ENCODE measurements at regions not wholly inside any gene's neighbourhood (a gene's known extent, or its start where the extent isn't known, plus 50 kb on each side); places are given as distances from the start of the nearest gene placed in this dataset.
"Not testable (repeated sequence)": the region's sequence is repeated elsewhere in the genome, so short reads cannot be mapped to it uniquely, and the experiment has no call there.

DNA sequence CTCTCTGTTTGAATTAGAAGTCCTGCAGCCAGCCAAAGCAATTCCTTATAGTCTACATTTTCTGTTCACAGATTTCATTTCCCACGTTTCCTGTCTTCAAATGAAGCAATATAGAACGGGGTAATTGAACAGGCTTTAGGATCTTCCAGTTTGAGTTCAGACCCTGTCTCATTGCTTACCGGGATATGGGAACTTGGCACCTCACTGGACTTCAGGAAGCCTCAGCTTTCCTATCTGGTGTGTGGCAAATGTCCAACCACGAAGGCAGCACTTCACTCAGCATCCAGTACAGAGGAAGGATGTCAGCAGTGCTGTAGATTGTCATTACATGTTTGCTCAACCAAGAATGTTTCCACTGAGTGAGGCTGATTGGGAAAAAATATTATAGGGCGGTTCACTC lies 271.1 kb upstream of the ZFP42 start:
- no peak for DNase-seq

DNA sequence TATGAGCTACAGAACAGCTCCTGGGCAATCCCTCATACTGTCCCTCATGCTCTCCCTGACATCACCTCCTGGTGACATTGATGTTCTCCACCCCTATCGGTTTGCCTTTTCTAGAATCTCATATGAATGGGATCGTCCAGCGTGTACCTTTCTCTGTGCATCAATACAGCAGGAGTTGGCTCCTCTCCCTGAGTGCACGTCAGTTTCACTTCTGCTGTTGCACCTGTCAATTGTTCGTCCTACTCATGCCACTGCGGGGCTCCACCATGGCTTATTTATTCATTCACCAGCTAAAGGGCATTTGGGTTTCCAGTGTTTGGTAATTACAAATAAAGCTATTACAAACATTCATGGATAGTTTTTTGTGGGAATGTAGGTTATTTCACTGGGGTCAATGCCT lies 269.1 kb upstream of the ZFP42 start:
- no peak for DNase-seq

DNA sequence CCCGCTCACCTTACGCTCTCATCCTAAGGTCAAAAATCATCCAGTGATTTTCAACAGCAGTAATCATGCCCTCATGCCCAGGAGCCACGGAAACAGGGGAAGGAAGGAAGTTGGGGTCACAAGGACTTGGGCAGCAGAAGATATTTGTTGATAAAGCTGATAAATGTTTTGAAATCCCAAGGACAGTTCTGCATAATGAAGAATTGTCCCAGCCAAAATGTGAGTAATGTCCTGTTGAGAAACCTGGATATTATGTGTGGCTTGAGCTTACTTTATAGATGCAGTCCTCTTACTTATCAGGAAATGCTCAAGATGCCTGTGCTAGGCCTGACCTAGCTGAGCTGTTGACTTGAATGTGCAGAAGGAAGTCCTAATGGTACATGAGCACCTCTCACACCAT lies 263.0 kb upstream of the ZFP42 start:
- DNase-seq, result no peak

DNA sequence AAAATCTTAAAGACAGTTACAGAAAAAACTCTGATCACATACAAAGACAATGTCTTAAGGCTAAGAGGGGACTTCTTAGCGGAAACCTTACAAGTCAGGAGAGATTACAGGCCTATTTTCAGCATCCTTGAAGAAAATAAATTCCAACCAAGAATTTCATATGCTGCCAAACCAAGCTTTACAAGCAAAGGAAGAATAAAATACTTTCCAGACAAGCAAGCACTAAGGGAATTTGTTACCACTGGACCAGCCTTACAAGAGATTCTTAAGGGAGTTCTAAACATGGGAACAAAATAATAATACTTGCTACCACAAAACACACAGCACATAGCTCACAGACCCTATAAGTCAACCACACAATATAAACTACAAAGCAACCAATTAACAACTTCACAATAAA lies 255.8 kb upstream of the ZFP42 start:
- DNase-seq, result no peak

DNA sequence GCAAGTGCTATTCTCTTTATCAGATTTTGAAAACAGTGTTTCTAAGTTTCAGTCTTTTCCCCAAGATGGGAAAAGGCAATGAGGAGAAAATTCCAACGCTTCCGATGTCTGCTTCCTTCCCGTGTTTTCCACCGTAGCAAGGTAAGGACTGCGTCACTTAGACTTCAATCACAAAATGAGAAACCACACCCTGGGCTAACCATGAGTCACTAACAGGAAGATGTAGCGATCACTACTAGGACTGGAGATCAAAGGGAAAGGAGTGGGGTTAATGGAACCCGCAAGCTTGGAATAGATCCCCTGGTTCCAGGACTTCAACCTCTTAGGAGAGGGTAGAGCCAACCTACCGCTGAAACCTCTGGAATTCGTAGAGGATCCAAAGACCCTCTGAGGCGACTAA lies 250.7 kb upstream of the ZFP42 start:
- no peak for DNase-seq

DNA sequence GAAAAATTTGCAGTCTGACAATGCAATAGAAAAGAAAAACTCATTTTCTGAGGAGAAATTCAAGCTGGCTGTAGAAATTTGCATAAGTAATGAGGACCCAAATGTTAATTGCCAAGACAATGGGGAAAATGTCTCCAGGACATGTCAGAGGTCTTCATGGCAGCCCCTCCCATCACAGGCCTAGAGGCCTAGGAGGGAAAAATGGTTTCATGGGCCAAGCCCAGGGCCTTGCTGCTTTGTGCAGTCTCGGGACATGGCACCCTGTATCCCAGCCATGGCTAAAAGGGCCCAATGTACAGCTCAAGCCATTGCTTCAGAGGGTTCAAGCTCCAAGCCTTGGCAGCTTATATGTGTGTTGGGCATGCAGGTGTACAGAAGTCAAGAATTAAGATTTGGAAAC lies 244.9 kb upstream of the ZFP42 start:
- not testable (repeated sequence) for DNase-seq

DNA sequence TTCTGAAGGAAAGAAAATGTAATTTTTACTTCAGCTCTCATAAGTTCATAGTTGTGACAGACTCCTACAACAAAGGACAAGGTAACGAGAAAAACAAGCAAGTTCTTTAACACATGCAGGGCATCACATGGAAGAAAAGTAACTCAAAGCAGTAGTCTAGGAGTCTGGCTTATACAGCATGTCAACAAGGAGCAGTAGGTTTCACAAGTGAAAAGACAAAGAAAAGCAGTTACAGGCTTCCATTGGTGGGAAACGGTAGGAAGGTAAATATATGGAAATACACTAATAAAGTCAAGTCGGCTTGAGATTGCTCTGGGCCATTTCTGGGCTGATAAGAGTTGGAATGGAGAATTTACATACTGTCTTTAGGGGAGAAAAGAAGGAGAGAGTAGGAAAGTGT lies 228.4 kb upstream of the ZFP42 start:
- no peak for DNase-seq

DNA sequence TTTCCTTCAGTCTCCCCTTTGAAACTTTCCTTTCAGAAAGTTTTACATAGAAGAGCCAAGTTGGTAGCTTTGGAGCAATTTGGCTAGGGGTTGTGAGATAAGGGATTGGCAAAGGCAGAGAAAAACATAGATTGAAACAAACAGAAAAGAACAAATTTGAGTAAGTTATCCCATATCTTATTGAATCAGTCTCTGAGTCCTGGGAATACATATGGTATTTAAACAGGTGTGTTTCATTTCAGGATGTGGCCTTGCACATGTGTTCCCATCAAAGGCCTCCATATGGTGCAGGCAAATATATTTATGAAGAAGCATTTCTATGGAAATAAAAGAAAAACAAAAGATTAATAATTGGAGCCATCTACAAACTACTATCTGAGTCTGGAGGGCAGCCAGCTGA lies 227.9 kb upstream of the ZFP42 start:
- DNase-seq, result no peak

DNA sequence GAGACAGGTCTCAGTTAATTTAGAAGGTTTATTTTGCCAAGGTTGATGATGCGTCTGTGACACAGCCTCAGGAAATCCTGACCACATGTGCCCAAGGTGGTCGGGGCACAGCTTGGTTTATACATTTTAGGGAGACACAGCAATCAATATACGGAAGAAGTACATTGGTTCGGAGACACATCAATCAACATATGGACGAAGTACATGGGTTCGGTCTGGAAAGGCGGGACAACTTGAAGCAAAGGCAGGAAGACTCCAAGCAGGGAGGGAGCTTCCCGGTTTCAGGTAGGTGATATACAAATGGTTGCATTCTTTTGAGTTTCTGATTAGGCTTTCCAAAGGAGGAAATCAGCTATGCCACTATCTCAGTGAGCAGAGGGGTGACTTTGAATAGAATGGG lies 225.2 kb upstream of the ZFP42 start:
- DNase-seq, result no peak

DNA sequence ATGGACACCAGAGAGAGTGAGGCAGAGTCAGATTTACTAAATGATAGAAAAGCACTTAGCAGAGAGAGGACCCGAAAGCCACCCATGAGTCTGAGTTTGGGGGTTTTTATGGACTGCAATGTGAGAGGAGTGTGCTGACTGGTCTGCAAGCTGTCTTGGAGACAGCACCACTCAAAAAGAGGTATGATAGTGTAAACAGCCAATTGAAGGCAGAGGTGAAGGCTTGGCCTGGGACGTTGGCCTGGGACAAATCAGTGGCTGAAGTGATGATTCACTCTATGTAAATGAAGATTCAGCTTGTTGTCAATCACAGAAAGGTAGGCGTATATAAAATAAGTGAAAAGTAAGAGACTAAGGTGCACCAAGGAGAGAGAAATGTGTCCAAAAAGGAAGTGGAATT lies 217.6 kb upstream of the ZFP42 start:
- DNase-seq, result no peak

DNA sequence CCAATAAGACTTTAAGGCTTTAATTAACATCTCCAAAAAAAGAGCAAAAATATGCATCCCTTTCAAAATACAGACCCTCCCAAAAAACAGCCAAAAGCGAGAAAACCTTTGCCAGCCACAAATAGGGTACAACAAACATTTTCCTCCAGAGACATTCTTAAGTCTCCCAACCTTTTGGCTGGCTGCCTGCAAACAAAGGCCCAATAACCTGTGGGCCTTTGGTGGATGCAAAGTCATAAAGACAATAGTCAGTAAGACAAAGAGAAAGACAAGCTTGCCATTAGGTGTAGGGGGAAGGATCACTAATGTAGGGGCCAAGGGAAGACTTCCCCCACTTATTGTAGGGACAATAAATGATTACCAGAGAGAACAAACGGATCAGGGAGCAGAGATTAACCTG lies 215.5 kb upstream of the ZFP42 start:
- DNase-seq, result no peak

DNA sequence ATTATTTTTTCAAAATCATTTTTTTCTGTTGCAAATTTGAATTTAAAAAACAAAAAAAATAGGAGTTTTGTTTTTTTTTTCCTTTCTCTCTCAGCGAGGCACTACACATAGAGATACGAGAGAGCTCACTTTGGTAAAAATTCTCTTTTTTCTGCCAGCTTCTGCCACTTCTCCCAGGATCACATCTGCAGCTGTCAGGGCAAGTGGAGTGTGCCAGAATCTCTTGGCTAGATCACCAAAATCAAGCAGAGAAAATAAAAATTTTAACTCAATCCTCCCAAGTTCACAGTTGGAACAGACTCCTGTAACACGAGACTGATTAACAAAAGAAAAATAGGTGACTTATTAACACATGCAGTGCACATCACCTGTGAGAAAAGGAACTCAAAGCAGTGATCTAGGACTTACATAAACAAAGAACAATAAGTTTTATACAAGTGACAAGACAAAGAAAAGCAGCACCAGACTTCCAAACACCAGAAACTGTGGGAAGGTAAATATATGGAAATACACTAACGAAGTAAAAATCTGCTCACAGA lies 213.2 kb upstream of the ZFP42 start:
- DNase-seq, result no peak

DNA sequence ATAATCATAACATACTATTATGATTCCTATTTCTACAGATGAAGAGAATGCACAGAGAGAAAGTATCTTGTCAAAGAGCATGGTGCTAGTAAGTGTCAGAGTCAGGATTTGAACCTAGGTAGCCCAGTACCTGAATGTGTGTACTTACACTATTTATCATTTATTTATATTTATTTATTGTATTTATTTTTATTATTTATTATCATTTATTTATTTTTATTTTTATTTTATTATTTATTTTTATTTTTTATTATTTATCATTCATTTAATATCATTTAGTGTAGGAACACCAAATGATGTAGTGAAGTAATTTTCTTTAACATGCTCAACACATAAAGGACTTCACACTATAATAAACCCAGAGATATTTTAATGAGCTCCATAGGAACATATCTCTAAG lies 209.4 kb upstream of the ZFP42 start:
- DNase-seq, result no peak

DNA sequence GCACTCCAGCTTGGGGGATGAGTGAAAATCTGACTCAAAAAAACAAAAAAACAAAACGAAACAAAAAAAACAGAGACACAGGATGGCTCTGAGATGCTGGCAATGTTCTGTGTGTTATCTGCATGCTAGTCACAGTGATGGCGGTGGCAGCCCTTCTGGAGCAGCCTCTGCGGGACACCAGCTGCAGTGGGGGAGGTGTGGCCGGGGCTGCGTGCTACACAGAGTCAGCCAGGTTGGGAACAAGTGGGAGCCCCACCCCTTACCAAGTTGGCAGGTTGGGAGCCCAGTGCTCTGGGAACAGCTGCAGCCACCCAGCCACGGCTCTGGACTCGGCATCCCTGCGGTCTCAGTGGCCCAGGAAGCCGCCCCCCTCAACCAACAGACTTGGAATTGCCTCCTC lies 206.5 kb upstream of the ZFP42 start:
- no peak for DNase-seq

DNA sequence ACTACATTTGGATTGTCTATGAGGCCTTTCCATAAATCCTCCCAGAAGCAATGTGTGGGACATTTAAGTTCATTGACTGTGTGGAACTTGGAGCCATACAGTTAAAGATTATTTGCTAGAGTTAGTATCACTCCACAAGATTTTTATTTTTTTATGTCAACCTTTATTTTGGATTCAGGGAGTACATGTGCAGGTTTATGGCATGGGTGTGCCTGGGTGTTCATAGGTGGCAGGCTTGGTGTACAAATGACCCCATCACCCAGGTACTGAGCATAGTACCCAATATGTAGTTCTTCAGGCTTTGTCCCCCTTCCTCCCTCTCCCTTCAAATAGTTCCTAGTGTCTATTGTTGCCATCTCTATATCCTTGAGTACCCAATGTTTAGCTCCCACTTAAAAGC lies 199.8 kb upstream of the ZFP42 start:
- no peak for DNase-seq

DNA sequence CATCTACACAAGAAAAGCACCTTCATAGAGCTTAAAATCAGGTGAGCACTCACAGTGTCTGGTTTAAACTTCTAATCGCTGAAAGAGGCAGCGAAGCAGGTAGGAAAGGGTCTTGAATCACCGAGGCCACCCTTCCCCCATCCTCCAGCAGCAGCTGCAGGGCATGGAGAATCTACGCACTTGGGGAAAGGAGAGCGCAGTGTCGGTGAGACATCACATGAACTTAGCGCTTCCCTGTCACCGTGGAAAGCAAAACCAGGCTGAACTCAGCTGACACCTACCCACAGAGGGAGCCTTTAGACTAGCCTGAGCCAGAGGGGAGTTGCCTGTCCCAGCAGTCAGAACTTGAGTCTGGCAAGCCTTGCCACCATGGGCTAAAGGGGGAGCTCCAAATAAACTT lies 197.2 kb upstream of the ZFP42 start:
- DNase-seq, result no peak

DNA sequence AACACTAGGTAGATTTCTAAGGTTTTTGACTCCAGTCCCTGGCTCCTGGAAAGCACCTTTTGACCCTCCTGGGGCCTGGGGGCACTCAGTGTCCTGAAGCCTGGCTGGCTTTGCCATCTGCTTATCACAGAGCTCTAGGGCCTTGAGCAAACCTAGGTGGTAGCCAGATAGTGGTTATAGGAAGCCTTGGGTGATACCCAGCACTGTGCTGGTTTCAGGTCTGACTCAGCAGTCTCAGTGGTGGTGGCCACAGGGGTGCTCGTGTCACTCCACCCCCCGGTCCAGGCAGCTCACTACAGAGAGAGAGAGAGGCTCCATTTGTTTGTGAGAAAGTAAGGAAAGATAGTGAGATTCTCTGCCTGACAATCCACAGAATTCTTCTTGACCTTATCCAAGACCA lies 195.8 kb upstream of the ZFP42 start:
- DNase-seq, result no peak

DNA sequence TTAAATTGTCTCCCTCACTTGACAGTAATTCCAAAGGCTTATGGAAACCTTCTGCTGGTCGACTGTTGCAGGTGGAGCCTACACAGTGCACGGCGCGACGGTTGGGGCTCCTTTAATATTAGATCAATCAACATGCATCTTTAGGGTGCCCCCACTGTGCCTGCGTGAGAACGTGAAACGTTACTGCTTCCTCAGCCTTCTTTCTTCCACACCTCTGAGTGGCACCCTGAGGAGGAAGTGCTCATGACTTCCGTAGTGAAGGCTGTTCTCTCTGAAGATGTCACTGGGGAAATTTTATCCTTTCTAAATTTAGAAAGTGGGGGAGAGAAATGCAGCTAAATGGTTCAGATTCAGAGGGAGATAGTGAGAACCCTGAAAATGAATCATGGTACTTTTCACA lies 184.0 kb upstream of the ZFP42 start:
- no peak for DNase-seq

DNA sequence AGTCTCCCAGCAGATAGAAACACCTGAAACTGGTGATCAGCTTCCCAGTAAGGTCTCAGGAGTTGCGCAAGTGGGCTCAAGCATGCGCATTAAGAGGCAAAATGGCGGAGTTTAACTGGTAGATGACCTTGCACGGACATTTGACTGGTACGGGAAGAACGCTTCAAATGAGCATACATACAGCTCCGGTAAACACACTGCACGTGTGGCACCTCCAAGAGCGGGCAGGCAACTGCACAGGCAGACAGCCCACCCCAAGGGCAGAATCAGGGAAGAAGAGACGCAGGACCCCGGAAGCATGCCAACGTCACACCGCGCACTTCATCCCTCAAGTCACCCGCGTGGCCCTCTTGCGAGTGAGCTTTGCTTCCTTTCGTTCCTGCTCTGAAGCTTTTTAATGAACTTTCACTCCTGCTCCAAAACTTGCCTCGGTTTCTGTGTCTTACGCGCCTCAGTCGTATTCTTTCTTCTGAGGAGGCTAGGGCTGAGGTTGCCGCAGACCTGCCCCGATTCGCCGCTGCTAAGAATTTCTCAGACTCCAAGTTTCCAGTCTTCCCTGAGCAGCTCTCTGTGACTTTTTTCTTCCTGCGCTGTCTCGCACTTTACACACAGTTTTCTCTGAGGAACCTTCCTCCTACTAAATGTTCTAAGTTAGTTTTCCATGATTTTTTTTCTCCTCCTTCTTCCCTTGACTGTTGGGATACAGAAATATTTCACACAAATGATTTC lies 180.7 kb upstream of the ZFP42 start:
- no peak for DNase-seq

DNA sequence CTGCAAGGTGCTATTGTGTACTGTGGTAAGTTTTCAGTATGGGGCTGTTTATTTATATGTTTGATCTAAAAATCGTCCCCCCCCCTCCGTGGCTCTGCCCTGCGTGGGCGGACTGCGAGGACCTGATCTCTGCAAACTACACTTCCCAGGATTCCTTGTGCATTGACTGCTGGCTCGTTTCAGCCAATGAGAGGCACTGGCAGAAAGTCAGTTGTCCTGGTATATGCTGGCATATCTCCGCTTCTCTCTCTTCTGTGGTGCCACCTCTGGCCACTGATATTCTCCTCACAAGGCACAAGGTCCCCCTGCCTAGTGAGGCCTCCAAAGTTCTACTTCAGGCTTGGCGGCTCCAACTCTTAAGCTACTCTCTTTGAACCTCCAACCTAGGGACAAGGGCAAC lies 168.8 kb upstream of the ZFP42 start:
- no peak for DNase-seq

DNA sequence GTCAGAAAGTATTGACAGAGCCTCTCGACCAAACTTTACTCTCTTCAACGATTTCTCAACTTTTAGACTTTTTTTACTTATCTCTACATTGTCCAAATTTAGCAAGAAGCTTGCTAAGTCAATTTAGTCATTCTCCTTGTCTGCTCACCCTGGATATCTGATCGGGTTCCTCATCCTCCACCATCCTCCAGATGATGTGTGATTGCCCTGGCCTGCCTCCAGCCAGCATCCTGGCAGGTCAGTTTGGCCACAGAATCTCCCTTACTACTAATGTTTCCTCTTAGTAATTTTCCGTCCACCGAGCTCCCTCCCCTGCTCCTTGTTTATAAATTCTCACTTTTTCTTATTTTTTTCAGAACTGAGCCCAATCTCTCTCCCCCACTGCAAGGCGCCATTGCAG lies 167.9 kb upstream of the ZFP42 start:
- no peak for DNase-seq

DNA sequence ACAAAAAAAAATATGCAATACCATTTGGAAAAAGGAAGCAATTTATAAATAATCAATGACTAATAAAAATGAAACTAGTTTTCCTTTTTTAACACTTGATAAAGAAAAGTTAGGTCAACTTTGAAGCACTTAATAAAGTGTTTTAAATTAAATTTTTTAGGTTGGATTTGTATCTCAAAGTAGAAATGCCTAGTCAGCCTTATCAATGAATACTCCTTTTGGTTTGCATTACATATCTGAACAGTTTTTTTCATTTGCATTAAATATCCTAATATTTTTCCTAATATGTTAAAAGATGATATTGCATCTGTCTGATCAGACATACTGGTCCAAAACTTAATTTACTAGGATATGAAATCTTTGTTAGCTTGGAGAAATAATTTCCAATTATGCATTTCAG lies 155.8 kb upstream of the ZFP42 start:
- DNase-seq, result no peak

DNA sequence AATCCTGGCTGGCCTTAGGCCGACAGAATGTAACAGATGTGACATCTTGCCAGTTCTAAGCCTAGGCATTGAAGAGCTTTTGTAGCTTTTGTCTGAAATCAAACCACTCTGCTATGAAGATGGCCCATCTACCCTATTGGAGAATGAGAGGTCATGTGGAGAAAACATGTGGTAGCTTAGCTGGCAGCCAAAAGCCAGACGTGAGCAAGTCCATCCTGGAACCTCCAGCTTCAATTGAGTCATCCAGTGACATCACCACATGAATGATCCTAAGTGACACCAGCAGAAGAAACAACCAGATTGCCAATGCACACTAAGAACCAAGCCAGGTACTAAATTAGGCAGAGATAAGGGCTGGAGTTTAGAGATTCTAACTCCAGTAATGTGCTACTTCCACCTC lies 154.8 kb upstream of the ZFP42 start:
- no peak for DNase-seq

DNA sequence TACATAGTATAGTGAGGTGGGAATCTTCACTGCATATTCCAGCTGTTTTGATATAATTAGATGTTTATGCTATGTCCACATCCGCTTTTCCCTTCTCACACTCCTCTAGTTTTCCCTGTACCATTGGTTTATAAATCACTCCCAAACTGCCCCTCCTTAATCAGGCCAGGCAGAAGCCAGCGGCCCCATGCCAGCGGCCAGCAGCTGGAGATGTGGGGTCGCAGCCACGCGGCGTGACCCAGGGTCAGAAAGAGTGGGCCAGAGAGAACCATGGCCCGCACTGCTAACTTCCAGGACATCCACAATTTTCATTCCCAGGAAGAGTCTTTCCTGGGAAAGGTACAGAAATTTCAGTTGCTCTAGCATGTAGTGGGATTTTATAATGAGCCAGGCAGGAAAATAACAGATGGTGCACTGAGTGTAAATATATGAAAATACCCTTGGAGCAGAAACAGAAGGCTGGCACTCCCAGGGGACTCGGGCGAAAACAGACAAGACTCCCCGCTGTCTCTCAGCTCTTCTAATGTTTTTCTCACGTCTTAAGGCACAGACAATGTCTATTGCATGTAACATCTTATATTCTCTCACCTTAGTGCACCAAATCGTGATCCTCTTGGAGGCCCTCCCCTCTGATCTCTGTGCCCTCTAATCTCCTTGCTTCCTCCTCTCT lies 145.9 kb upstream of the ZFP42 start:
- DNase-seq, result no peak

DNA sequence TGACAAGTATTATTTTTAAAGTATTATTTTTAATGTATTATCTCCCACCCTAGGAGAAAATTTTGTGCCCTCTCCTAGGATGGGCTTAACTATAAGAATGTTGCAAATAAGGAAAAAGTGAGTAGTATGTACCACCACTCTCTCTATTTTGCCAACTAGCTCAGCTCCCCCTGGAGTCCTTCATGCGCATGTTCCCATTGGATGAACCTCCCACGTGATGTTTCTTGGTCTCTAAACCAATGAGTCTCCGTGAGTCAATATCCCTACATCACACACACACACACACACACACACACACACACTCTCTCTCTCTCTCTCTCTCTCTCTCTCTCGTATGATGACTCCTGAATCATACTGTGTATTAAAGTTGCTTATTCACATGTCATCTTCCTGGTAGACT lies 129.7 kb upstream of the ZFP42 start:
- DNase-seq, result no peak

Measured in NCI-H748 treated with DMSO at 0.1 percent for 48 hours (cell line).